H1 (cell line): ENCODE measurements at regions not wholly inside any gene's neighbourhood (a gene's known extent, or its start where the extent isn't known, plus 50 kb on each side); places are given as distances from the start of the nearest gene placed in this dataset.

ENCODE experiments used
- CTCF ChIA-PET: fragments of 300-600 bp; sonication (Branson Sonifier 250); formaldehyde crosslinking; loops from one replicate; lab custom pipeline; 2021; ENCODE audit not compliant: partially characterized antibody; lab: Charles Lee
- POLR2A ChIA-PET: fragments of 300-600 bp; sonication (Branson Sonifier 250); formaldehyde crosslinking; loops from one replicate; lab custom pipeline; 2021; ENCODE audit warnings: inconsistent platforms; ENCODE audit not compliant: partially characterized antibody; lab: Charles Lee
- DNase-seq, 2 experiments: peaks; one replicate each; pipeline versions ENCODE4 v3.0.0 to v3.0.0-alpha.2; 2010 to 2022; ENCODE audit warnings: low spot score in 2 of 2, low read depth in 1 of 2, mixed read lengths in 1 of 2
- FAIRE-seq: peaks from 2 replicates; lab custom pipeline; 2011; peaks lifted over from hg19 to GRCh38; lab: Jason Lieb, UNC
- H2AFZ ChIP-seq: 2 replicates; pipeline ENCODE4 v1.8.1; 2012; ENCODE audit warnings: low read length, inconsistent platforms
- H2AK5ac ChIP-seq: 2 replicates; pipeline ENCODE4 v1.6.1; 2013; ENCODE audit warnings: low read depth, low read length
- H2BK120ac ChIP-seq: replicated peaks from 2 replicates; pipeline ENCODE3; 2013; ENCODE audit warnings: low read depth, low read length, inconsistent platforms
- H2BK12ac ChIP-seq: 2 replicates; pipeline ENCODE4 v1.6.1; 2013; ENCODE audit warnings: low read depth, low read length
- H2BK15ac ChIP-seq: 2 replicates; pipeline ENCODE4 v1.6.1; 2013; ENCODE audit warnings: low read length
- H2BK20ac ChIP-seq: 2 replicates; pipeline ENCODE4 v1.6.1; 2013; ENCODE audit warnings: low read length
- H2BK5ac ChIP-seq: 2 replicates; pipeline ENCODE4 v1.6.1; 2013; ENCODE audit warnings: low read depth, low read length
- H3K14ac ChIP-seq: 2 replicates; pipeline ENCODE4 v1.6.1; 2013; ENCODE audit warnings: inconsistent platforms; ENCODE audit not compliant: insufficient read length
- H3K18ac ChIP-seq: 2 replicates; pipeline ENCODE4 v1.6.1; 2013; ENCODE audit warnings: low read length; ENCODE audit errors: extremely low read depth
- H3K23ac ChIP-seq: 2 replicates; pipeline ENCODE4 v1.6.1; 2013; ENCODE audit warnings: inconsistent platforms; ENCODE audit not compliant: insufficient read length
- H3K23me2 ChIP-seq: 2 replicates; pipeline ENCODE4 v1.6.1; 2013; ENCODE audit warnings: low read depth, low read length
- H3K27ac ChIP-seq: 2 replicates; pipeline ENCODE4 v1.6.1; 2011; ENCODE audit warnings: low read depth, low read length, inconsistent platforms
- H3K27me3 ChIP-seq, 4 experiments: replicated peaks in 1 of 4; 1 replicate in 1 of 4; 2 replicates in 3 of 4; pipeline versions ENCODE4 v1.6.1 to v1.8.1; 2011 to 2013; ENCODE audit warnings: low read length in 3 of 4, mild to moderate bottlenecking in 3 of 4, inconsistent platforms in 2 of 4, mixed read lengths in 2 of 4, moderate library complexity in 1 of 4; ENCODE audit not compliant: control insufficient read depth in 3 of 4, insufficient read depth in 3 of 4; ENCODE audit errors: extremely low read depth in 1 of 4
- H3K36me3 ChIP-seq, 4 experiments: 2 replicates each; pipeline versions ENCODE4 v1.6.1 to v1.8.1; 2011 to 2013; ENCODE audit warnings: mild to moderate bottlenecking in 4 of 4, low read length in 3 of 4, moderate library complexity in 2 of 4, control low read depth in 1 of 4, inconsistent platforms in 1 of 4; ENCODE audit not compliant: insufficient read depth in 4 of 4, control insufficient read depth in 2 of 4
- H3K4ac ChIP-seq: replicated peaks from 2 replicates; pipeline ENCODE3; 2013; ENCODE audit warnings: low read length, low read depth, mixed read lengths, inconsistent platforms; ENCODE audit not compliant: insufficient read length
- H3K4me1 ChIP-seq, 4 experiments: replicated peaks in 1 of 4; 1 replicate in 1 of 4; 2 replicates in 3 of 4; pipeline versions ENCODE4 v1.6.1 to v1.8.1; 2011 to 2013; ENCODE audit warnings: low read length in 3 of 4, inconsistent platforms in 2 of 4, mixed read lengths in 1 of 4; ENCODE audit not compliant: insufficient read depth in 4 of 4, control insufficient read depth in 3 of 4
- H3K4me2 ChIP-seq, 2 experiments: 2 replicates each; pipeline versions ENCODE4 v1.6.1 to v1.8.1; 2011 to 2013; ENCODE audit warnings: low read depth in 2 of 2, low read length in 2 of 2, control low read depth in 1 of 2, inconsistent platforms in 1 of 2, mild to moderate bottlenecking in 1 of 2; ENCODE audit not compliant: insufficient read depth in 1 of 2
- H3K4me3 ChIP-seq, 4 experiments: fragments of 200-600, 300-600 bp in 1 of 4; sonication (generic), shearing (Covaris generic), sonication (Bioruptor Twin) in 1 of 4; 2 replicates each; pipeline versions ENCODE4 v1.5.1 to v1.8.1; 2011 to 2016; ENCODE audit warnings: low read length in 4 of 4, low read depth in 3 of 4, control low read depth in 2 of 4, inconsistent platforms in 2 of 4, mild to moderate bottlenecking in 2 of 4, mixed read lengths in 1 of 4, moderate library complexity in 1 of 4; ENCODE audit not compliant: insufficient read depth in 2 of 4; ENCODE audit errors: extremely low read depth in 1 of 4
- H3K56ac ChIP-seq: replicated peaks from 2 replicates; pipeline ENCODE3; 2013; ENCODE audit warnings: low read depth, mild to moderate bottlenecking, mixed read lengths, low read length, inconsistent platforms; ENCODE audit not compliant: insufficient read length
- H3K79me1 ChIP-seq: 2 replicates; pipeline ENCODE4 v1.6.1; 2013; ENCODE audit warnings: low read depth, low read length, control low read depth
- H3K79me2 ChIP-seq, 2 experiments: 2 replicates each; pipeline versions ENCODE4 v1.6.1 to v1.8.1; 2012 to 2013; ENCODE audit warnings: low read length in 2 of 2, mild to moderate bottlenecking in 2 of 2, inconsistent platforms in 1 of 2; ENCODE audit not compliant: insufficient read depth in 2 of 2, control insufficient read depth in 1 of 2
- H3K9ac ChIP-seq, 4 experiments: replicated peaks in 1 of 4; 1 replicate in 1 of 4; 2 replicates in 3 of 4; pipeline versions ENCODE4 v1.6.1 to v1.8.1; 2011 to 2013; ENCODE audit warnings: low read depth in 3 of 4, low read length in 3 of 4, control low read depth in 2 of 4, mild to moderate bottlenecking in 2 of 4, moderate library complexity in 2 of 4, inconsistent platforms in 1 of 4; ENCODE audit errors: extremely low read depth in 1 of 4
- H3K9me3 ChIP-seq, 2 experiments: 2 replicates each; pipeline versions ENCODE4 v1.6.1 to v1.8.1; 2012 to 2013; ENCODE audit warnings: mild to moderate bottlenecking in 2 of 2, moderate library complexity in 2 of 2, control low read depth in 1 of 2, inconsistent platforms in 1 of 2, low read depth in 1 of 2, low read length in 1 of 2, mixed read lengths in 1 of 2; ENCODE audit not compliant: insufficient read depth in 2 of 2
- H4K20me1 ChIP-seq, 2 experiments: replicated peaks in 1 of 2; 2 replicates each; pipeline versions ENCODE3 to v1.8.1; 2011 to 2013; ENCODE audit warnings: inconsistent platforms in 2 of 2, low read length in 2 of 2, mild to moderate bottlenecking in 1 of 2; ENCODE audit not compliant: insufficient read depth in 2 of 2, control insufficient read depth in 1 of 2
- H4K5ac ChIP-seq: 2 replicates; pipeline ENCODE4 v1.6.1; 2013; ENCODE audit warnings: low read length, low read depth, mixed read lengths, inconsistent platforms; ENCODE audit not compliant: insufficient read length
- H4K8ac ChIP-seq: 2 replicates; pipeline ENCODE4 v1.8.0; 2013; ENCODE audit warnings: mild to moderate bottlenecking, moderate library complexity, low read length, inconsistent platforms; ENCODE audit not compliant: insufficient read depth; ENCODE audit errors: extremely low read depth
- H4K91ac ChIP-seq: replicated peaks from 2 replicates; pipeline ENCODE3; 2013; ENCODE audit warnings: low read length, mixed read lengths, inconsistent platforms; ENCODE audit not compliant: insufficient read length
- KDM5A ChIP-seq: fragments of 200-600 bp; IDR thresholded peaks from 2 replicates; pipeline ENCODE4 v1.7.1; 2012; ENCODE audit warnings: mild to moderate bottlenecking, low read length, inconsistent platforms, mixed read lengths
- SRF ChIP-seq: IDR thresholded peaks from 2 replicates; pipeline ENCODE4 v1.6.1; 2011; ENCODE audit warnings: mild to moderate bottlenecking, low read depth, low read length, moderate library complexity
- WGBS, 2 experiments: shearing (Covaris generic) in 1 of 2; methylation state at CpG; one replicate each; pipeline versions ENCODE4 v1.1.6 to v1.1.7; 2013 to 2015; ENCODE audit warnings: low lambda C conversion rate in 2 of 2, mixed read lengths in 2 of 2, inconsistent platforms in 1 of 2, low coverage in 1 of 2, missing lambda C conversion rate in 1 of 2; ENCODE audit not compliant: insufficient replicate concordance in 2 of 2, insufficient coverage in 1 of 2, insufficient read length in 1 of 2; ENCODE audit errors: extremely low coverage in 1 of 2, missing lambda C conversion rate in 1 of 2; 5-methylcytosine and 5-hydroxymethylcytosine counted together

DNA sequence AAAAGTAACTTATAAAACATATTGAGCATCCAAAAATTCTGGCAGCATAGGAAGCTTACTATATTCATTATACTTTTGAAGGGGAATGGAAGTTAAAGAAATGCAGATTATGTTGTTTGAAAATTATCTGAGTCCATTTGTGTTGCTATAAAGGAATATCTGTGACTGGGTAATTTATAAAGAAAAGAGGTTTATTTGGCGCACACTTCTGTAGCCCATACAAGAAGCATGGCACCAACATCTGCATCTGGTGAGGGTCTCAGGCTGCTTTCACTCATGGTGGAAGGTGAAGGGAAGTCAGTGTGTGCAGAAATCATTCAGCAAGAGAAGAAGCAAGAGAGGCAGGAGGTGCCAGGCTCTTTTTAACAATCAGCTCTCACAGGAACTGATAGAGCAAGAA lies 55.5 kb upstream of the BACH1 start:
- Histone ChIP-seq H3K9me3 (no peaks in the 10 kb centered on the region), H3K18ac (no peak overlapping the region), H2BK5ac (no peak overlapping the region), H3K14ac (no peak overlapping the region), H2BK20ac (no peak overlapping the region), H2BK120ac (no peak overlapping the region), H2AK5ac (no peak overlapping the region), H3K36me3 (no peaks in the 10 kb centered on the region), H4K20me1 (no peaks in the 10 kb centered on the region), H2BK15ac (no peak overlapping the region), H3K79me1 (no peaks in the 10 kb centered on the region), H3K9ac (no peak overlapping the region), H3K23ac (no peak overlapping the region), H3K79me2 (no peaks in the 10 kb centered on the region), H3K4me3 (no peak overlapping the region), H3K56ac (no peak overlapping the region), H3K4me2 (no peak overlapping the region), H2BK12ac (no peak overlapping the region), H3K27ac (no peak overlapping the region), H4K8ac (no peak overlapping the region), H3K23me2 (no peaks in the 10 kb centered on the region), H4K91ac (no peak overlapping the region), H3K4me1 (no peaks in the 10 kb centered on the region), H4K5ac (no peak overlapping the region), H3K27me3 (no peaks in the 10 kb centered on the region), H3K4ac (no peak overlapping the region), H2AFZ (no peak overlapping the region)
- DNase-seq, result no peak
- 100% methylated on average over 1 of the region's 1 CpG; no CpG with 5 or more reads in 1 of the 2 experiments for WGBS, 2 experiments
- no peak for TF ChIP-seq SRF
- TF ChIP-seq KDM5A, result no peak
- CTCF ChIA-PET, result interaction anchor here (2.2 kb wide), 1 partner anchor 10 kb away, joined by 6 read pairs; no protein-coding TSS in a partner anchor
- POLR2A ChIA-PET, result interaction anchor here (0.7 kb wide), 1 partner anchor 614 kb away, joined by 3 read pairs; no protein-coding TSS in a partner anchor
- no peak for FAIRE-seq
